Nephron progenitor cell (in vitro differentiated cells): ENCODE measurements at regions not wholly inside any gene's neighbourhood (a gene's known extent, or its start where the extent isn't known, plus 50 kb on each side); places are given as distances from the start of the nearest gene placed in this dataset.

ENCODE experiments used
- DNase-seq: peaks from one replicate; pipeline ENCODE4 v3.0.0; 2021
- H3K27ac Mint-ChIP-seq: 2 replicates; pipeline ENCODE4 v1.8.0; 2021; ENCODE audit warnings: mild to moderate bottlenecking, moderate library complexity, mixed read lengths
- H3K27me3 Mint-ChIP-seq: 2 replicates; pipeline ENCODE4 v1.8.0; 2021; ENCODE audit warnings: mild to moderate bottlenecking, low read depth, mixed read lengths; ENCODE audit not compliant: poor library complexity
- H3K36me3 Mint-ChIP-seq: 2 replicates; pipeline ENCODE4 v1.8.0; 2021; ENCODE audit warnings: low read depth, mixed read lengths
- H3K4me1 Mint-ChIP-seq: 2 replicates; pipeline ENCODE4 v1.8.0; 2021; ENCODE audit warnings: mixed read lengths
- H3K4me3 Mint-ChIP-seq: 2 replicates; pipeline ENCODE4 v1.8.0; 2021; ENCODE audit warnings: mild to moderate bottlenecking, moderate library complexity, mixed read lengths
- H3K9me3 Mint-ChIP-seq: 2 replicates; pipeline ENCODE4 v1.8.0; 2021; ENCODE audit warnings: mild to moderate bottlenecking, moderate library complexity, mixed read lengths
- CTCF ChIP-seq: fragments of 200-600 bp; sonication (generic); IDR thresholded peaks from 2 replicates; pipeline ENCODE4 v1.5.0; 2021; ENCODE audit warnings: antibody characterized with exemption

DNA sequence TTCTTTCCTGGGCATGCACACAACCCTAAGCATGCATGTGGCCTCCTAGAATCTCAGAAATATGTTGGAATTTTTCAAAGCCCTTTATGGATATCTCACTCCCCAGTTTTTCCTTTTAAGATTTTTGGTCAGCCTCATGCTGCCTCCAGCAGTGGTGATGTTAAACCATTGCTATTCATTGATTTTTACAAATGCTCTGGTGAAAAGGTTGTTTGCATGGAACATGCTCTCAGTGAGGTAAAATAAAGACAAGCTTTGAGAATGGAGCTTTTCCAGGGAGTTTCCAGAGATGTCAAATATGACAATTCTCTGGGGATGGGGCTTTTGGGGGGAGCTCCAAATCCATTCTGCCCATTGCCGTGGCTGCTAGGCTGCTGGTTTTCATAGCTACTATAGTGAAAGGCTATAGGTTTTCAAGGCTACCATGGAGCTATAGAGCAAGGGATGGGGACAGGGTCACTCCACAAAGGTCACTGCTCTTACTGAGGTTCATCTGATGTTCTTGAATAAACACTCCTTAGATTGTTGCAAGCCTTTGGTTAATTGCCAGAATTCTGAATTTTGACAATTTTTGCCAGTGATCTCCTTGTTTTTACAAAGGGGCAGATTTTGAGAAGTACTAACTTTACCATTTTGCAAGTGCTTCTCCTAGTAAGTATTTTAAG lies 178.1 kb upstream of the ARG1 start:
- no peak for TF ChIP-seq CTCF
- H3K27ac Mint-ChIP-seq: no peak overlapping the region
- H3K4me1 Mint-ChIP-seq: no peaks in the 10 kb centered on the region
- no peak for DNase-seq
- no peaks in the 10 kb centered on the region for H3K36me3 Mint-ChIP-seq
- H3K9me3 Mint-ChIP-seq: peaks cover 7% of the 10 kb centered on the region
- H3K27me3 Mint-ChIP-seq: peaks cover 3% of the 10 kb centered on the region
- H3K4me3 Mint-ChIP-seq: no peak overlapping the region

DNA sequence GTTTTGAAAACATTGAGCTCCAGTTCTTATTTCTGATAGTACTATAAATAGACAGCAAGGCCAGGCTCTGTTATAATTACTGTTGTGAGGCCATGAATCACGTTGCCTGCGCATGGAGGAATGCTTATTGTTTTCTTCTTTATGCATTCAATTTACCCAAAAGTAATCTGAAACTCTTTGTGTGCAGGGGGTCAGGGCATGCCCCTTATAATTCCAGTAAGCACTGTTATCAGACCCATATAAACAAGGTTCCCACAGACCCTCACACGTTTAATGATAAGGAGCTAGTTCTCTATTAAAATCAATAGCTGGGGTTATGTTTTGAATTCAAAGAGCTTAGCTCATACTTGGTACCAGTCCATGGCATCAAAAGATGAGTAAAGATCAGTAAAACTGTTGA lies 174.8 kb upstream of the ARG1 start:
- H3K4me3 Mint-ChIP-seq: no peak overlapping the region
- H3K36me3 Mint-ChIP-seq: peaks cover 2% of the 10 kb centered on the region
- DNase-seq: no peak
- peaks cover 29% of the 10 kb centered on the region for H3K9me3 Mint-ChIP-seq
- H3K27ac Mint-ChIP-seq: no peak overlapping the region
- no peaks in the 10 kb centered on the region for H3K4me1 Mint-ChIP-seq
- no peaks in the 10 kb centered on the region for H3K27me3 Mint-ChIP-seq
- TF ChIP-seq CTCF: no peak

- Mint-ChIP-seq H3K4me3 (no peak overlapping the region), H3K36me3 (peaks cover 12% of the 10 kb centered on the region), H3K27ac (no peak overlapping the region), H3K9me3 (peaks cover 35% of the 10 kb centered on the region), H3K4me1 (no peaks in the 10 kb centered on the region), H3K27me3 (no peaks in the 10 kb centered on the region)
- TF ChIP-seq CTCF: no peak
- DNase-seq: no peak
Measured at GRCh38 chr6:131399433-131399832, 173.6 kb upstream of the ARG1 start.

DNA sequence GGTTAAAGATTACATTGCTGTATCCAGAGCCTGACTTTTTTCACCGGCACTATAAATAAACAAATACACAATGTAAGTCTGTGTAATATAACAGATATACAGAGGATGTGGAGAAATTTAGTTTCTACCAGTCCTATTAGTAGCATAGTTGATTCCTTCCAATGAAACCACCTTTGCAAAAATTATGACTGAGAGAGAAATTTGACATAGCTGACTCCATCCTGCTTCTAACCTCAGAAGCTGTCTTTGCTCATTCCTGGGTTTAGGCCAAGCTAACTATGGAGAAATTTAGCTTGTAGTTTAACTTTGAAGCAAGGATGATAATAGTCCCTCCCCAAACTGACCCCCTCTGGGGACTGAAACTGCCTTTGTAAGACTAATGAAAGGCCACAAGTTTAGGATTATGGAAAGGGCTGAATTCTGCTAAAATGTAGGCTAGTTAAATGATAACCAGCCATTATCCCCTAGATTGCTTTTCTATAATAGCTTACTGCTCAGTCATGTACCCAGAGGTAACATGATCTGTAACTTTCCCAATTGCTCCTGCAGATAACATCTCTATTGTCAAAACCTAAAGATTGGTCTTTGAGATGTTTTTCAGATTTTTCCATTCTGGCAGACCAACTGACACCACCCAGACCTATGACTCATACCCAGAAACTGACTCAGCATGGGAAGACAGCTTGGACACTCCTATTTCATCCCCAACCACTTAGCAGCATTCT lies 172.8 kb upstream of the ARG1 start:
- no peak for DNase-seq
- peaks cover 12% of the 10 kb centered on the region for H3K36me3 Mint-ChIP-seq
- H3K4me3 Mint-ChIP-seq: no peak overlapping the region
- H3K9me3 Mint-ChIP-seq: peaks cover 39% of the 10 kb centered on the region
- TF ChIP-seq CTCF: no peak
- H3K27ac Mint-ChIP-seq: no peak overlapping the region
- no peaks in the 10 kb centered on the region for H3K27me3 Mint-ChIP-seq
- H3K4me1 Mint-ChIP-seq: no peaks in the 10 kb centered on the region

- H3K27ac Mint-ChIP-seq: no peak overlapping the region
- no peaks in the 10 kb centered on the region for H3K4me1 Mint-ChIP-seq
- no peak overlapping the region for H3K4me3 Mint-ChIP-seq
- DNase-seq: no peak
- peaks cover 12% of the 10 kb centered on the region for H3K36me3 Mint-ChIP-seq
- no peaks in the 10 kb centered on the region for H3K27me3 Mint-ChIP-seq
- no peak for TF ChIP-seq CTCF
- H3K9me3 Mint-ChIP-seq: peaks cover 39% of the 10 kb centered on the region
Measured at GRCh38 chr6:131400779-131401496, 172.1 kb upstream of the ARG1 start.
